Adrenal gland (tissue), 9 donors: ENCODE measurements at regions not wholly inside any gene's neighbourhood (a gene's known extent, or its start where the extent isn't known, plus 50 kb on each side); places are given as distances from the start of the nearest gene placed in this dataset.

Experiments used
- DNase-seq, 7 donors: peaks; one replicate each; pipeline ENCODE4 v3.0.0-alpha.2; 2019 to 2020
- H3K27ac ChIP-seq, 5 donors: fragments of 200-600 bp; sonication (generic) in 4 of 5; 1 replicate in 3 of 5; 2 replicates in 2 of 5; pipeline versions ENCODE4 v1.5.1 to v1.8.0; 2016 to 2020; ENCODE audit warnings: mild to moderate bottlenecking in 1 of 5
- H3K27me3 ChIP-seq: fragments of 200-600 bp; 2 replicates; pipeline ENCODE4 v1.8.0; 2021
- H3K36me3 ChIP-seq, 2 donors: fragments of 200-600 bp; replicated peaks in 1 of 2; 1 replicate in 1 of 2; 2 replicates in 1 of 2; pipeline versions ENCODE4 v1.5.1 to v1.8.0; 2018 to 2022
- H3K4me1 ChIP-seq, 2 donors: fragments of 200-600 bp; replicated peaks in 1 of 2; 1 replicate in 1 of 2; 2 replicates in 1 of 2; pipeline versions ENCODE4 v1.5.1 to v1.8.0; 2018 to 2021
- H3K4me3 ChIP-seq, 4 donors: fragments of 200-600 bp; sonication (generic) in 3 of 4; one replicate each; pipeline ENCODE4 v1.5.1; 2016 to 2018
- H3K9me3 ChIP-seq, 3 donors: fragments of 200-600 bp; sonication (generic) in 1 of 3; replicated peaks in 1 of 3; 1 replicate in 2 of 3; 2 replicates in 1 of 3; pipeline versions ENCODE4 v1.5.1 to v1.8.0; 2016 to 2021
- POLR2A ChIP-seq, 2 donors: fragments of 450-650 bp; IDR thresholded peaks; one replicate each; pipeline ENCODE4 v1.6.1; 2017; ENCODE audit warnings: antibody characterized with exemption in 2 of 2, mild to moderate bottlenecking in 2 of 2, moderate library complexity in 1 of 2
- WGBS, 4 donors: extraction: QIAGEN DNeasy Blood & Tissue Kit in 2 of 4; methylation state at CpG; one replicate each; pipeline versions ENCODE4 v1.1.5 to v1.1.7; 2013 to 2017; 5-methylcytosine and 5-hydroxymethylcytosine counted together
- intact Hi-C, 2 donors: fragments of 100-400 bp; cut with DNase I; formaldehyde crosslinking; loops; one replicate each; pipeline versions ENCODE4 v1.14.1 to v1.15.0; 2022 to 2023
- TF ChIP-seq, protein P1 (sequence below), 6 experiments: fragments of 450-650 bp in 4 of 6; fragments of 200-600 bp in 2 of 6; sonication (generic) in 1 of 6; IDR thresholded peaks; 1 replicate in 5 of 6; 2 replicates in 1 of 6; pipeline versions ENCODE4 v1.5.1 to v1.8.0; 2016 to 2021; ENCODE audit warnings: antibody characterized with exemption in 6 of 6, mild to moderate bottlenecking in 2 of 6, moderate library complexity in 1 of 6
- donor health status: healthy with polysubstance abuse.
- donor health status: Bipolar disorder and iron deficiency.
- donor health status: DM: yes; HTN: yes; CAD: no.
- donor health status: DM: no; HTN: no; CAD: no.
- donor health status: DM: no; HTN: no; CAD: no.

DNA sequence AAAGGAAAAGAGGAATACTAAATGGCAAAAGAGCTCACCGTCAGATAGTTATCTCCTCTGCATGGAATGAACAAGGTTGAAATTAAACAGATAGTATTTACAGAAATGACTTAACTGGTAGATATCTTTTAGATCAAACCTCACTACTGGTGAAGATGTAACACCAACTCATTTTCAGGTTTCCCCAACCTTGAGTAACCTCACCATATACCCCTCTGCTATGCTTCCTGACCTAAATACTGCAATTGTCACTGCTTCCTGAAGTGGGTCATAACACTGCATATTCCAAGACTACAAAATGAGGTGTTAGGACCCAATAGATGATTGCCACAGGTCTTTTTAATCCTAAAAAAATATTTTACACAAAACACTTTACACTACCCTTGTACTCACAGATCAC lies 76.3 kb upstream of the PLEKHA5 start:
- DNase-seq = no peak
- intact Hi-C loops = no loop called here
- no peaks in the 10 kb centered on the region for H3K36me3 ChIP-seq
- no peaks in the 10 kb centered on the region for H3K9me3 ChIP-seq
- 82 to 97% (median 91%) methylated on average over 1 of the region's 1 CpG for WGBS, 4 donors
- no peaks in the 10 kb centered on the region for H3K27me3 ChIP-seq
- TF ChIP-seq POLR2A (IDR thresholded peaks at IDR 0.05) = no peak
- TF ChIP-seq, protein P1, sequence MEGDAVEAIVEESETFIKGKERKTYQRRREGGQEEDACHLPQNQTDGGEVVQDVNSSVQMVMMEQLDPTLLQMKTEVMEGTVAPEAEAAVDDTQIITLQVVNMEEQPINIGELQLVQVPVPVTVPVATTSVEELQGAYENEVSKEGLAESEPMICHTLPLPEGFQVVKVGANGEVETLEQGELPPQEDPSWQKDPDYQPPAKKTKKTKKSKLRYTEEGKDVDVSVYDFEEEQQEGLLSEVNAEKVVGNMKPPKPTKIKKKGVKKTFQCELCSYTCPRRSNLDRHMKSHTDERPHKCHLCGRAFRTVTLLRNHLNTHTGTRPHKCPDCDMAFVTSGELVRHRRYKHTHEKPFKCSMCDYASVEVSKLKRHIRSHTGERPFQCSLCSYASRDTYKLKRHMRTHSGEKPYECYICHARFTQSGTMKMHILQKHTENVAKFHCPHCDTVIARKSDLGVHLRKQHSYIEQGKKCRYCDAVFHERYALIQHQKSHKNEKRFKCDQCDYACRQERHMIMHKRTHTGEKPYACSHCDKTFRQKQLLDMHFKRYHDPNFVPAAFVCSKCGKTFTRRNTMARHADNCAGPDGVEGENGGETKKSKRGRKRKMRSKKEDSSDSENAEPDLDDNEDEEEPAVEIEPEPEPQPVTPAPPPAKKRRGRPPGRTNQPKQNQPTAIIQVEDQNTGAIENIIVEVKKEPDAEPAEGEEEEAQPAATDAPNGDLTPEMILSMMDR (IDR thresholded peaks at IDR 0.05) = no peak
- H3K27ac ChIP-seq = no peak overlapping the region
- H3K4me3 ChIP-seq = no peak overlapping the region
- peaks cover 0 to 1% of the 10 kb centered on the region in 2 donors for H3K4me1 ChIP-seq

DNA sequence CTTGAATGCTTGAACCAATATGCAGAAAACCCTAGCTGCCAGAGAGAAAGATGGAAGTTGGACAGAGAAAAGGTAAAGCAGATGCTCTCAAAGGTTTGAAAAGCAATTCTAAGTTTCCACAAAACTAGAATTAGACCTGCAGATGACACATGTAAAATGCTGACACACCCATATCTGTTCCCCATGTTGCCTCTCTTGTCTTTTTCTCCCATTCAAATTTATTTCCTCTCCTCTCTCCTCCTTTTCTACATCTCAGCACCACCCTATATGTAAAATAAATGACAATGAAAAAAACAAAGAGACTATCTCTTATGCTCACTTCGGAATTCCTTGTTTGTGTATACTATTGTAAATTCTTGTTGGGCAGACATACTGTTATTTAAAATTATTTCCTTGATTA lies 75.5 kb upstream of the PLEKHA5 start:
- Histone ChIP-seq H3K27ac (no peak overlapping the region), H3K27me3 (no peaks in the 10 kb centered on the region), H3K9me3 (no peaks in the 10 kb centered on the region), H3K4me1 (peaks cover 0 to 9% of the 10 kb centered on the region in 2 donors), H3K4me3 (no peak overlapping the region), H3K36me3 (no peaks in the 10 kb centered on the region)
- 94 to 100% (median 96%) methylated on average over 1 of the region's 1 CpG for WGBS, 4 donors
- intact Hi-C loops = no loop called here
- TF ChIP-seq, protein P1 (IDR thresholded peaks at IDR 0.05) = no peak
- no peak for TF ChIP-seq POLR2A (IDR thresholded peaks at IDR 0.05)
- no peak for DNase-seq

DNA sequence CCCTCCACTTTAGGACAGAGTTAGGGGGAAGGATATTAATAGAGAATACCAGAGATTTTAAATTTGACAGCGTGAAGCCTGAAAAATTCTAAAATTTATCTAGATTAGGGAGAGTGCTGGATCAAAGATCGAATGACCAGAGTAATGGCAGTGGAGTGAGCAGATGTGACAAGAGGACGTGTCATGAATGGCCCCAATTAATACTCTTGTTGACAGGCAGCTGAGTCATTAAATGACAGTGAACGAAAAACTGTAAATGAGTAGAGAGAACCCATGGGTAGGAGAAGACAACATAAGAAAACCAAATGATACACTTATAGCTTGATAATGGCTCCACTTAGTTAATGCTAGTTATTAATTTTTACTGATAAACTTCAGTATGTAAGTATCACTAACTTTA lies 73.9 kb upstream of the PLEKHA5 start:
- no peaks in the 10 kb centered on the region for H3K36me3 ChIP-seq
- intact Hi-C loops = no loop called here
- H3K4me1 ChIP-seq = peaks cover 0 to 12% of the 10 kb centered on the region in 2 donors
- no peak overlapping the region for H3K4me3 ChIP-seq
- TF ChIP-seq, protein P1 (IDR thresholded peaks at IDR 0.05) = no peak
- no peak for TF ChIP-seq POLR2A (IDR thresholded peaks at IDR 0.05)
- no peaks in the 10 kb centered on the region for H3K9me3 ChIP-seq
- no peak for DNase-seq
- 86 to 92% (median 89%) methylated on average over 4 of the region's 4 CpGs for WGBS, 4 donors
- H3K27me3 ChIP-seq = no peaks in the 10 kb centered on the region
- no peak overlapping the region for H3K27ac ChIP-seq

DNA sequence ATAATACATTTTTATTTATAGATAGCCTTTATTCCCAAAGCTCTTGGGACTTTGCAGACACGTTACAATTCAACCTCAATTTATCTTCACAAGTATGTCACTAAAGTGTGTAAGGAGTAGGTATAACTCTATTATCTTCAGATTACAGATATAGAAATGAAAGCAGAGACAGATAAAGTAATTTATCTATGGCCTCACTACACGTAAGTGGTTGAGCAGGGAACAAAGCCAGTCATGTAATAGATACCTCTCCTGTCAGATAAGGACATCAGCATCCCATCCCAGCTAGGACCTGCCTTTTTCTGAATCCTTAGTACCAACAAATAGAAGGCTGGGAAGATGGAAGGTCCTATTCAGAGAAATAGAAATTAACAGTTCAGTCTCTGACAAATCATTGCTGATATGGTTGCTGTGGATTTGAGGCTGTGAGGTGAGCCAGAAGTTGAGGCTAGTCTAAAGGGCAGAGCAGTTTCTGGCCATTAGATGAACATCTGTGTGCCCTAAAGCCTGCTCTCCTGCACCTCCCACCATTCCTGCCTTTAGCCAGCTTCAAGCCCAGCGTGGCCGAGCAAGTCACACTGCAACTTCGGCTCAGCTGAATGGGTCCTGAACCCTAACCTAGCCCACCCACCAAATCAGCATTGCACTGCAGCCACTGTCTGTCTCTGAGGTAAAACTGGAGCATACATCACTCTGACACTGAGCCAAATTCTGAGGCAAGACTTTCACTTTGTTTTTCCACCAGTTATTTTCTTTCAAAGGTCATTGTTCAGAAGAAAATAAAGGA lies 71.1 kb upstream of the PLEKHA5 start:
- intact Hi-C loops = no loop called here
- TF ChIP-seq, protein P1 (IDR thresholded peaks at IDR 0.05) = no peak
- TF ChIP-seq POLR2A (IDR thresholded peaks at IDR 0.05) = no peak
- peak in 4 of 7 donors; percentile 11 to 50 (median 20) for DNase-seq
- H3K27me3 ChIP-seq = no peaks in the 10 kb centered on the region
- H3K36me3 ChIP-seq = no peaks in the 10 kb centered on the region
- peaks cover 0 to 12% of the 10 kb centered on the region in 2 donors for H3K4me1 ChIP-seq
- WGBS, 4 donors = 25 to 31% (median 29%) methylated on average over 4 to 5 of the region's 5 CpGs
- no peaks in the 10 kb centered on the region for H3K9me3 ChIP-seq
- H3K27ac ChIP-seq = no peak overlapping the region
- peak overlapping the region in 2 of 4 donors; percentile 8 to 41 for H3K4me3 ChIP-seq
